ENCODE measurements at regions not wholly inside any gene's neighbourhood (a gene's known extent, or its start where the extent isn't known, plus 50 kb on each side); places are given as distances from the start of the nearest gene placed in this dataset.

- no peak for DNase-seq (ENCODE audit: low read depth in 2 of 3, low spot score in 2 of 3)
Observed at GRCh38 chr14:54126947-54127346, 170.3 kb upstream of the BMP4 start.

GRCh38 chr14:54127526-54127925, 170.9 kb upstream of the BMP4 start:
- no peak for DNase-seq (ENCODE audit: low read depth in 2 of 3, low spot score in 2 of 3)

- no peak for DNase-seq (ENCODE audit: low read depth in 2 of 3, low spot score in 2 of 3)
Observed at GRCh38 chr14:54129850-54130640, 173.4 kb upstream of the BMP4 start.

GRCh38 chr14:54132496-54132895, 175.9 kb upstream of the BMP4 start:
- no peak for DNase-seq (ENCODE audit: low read depth in 2 of 3, low spot score in 2 of 3)

- no peak for DNase-seq (ENCODE audit: low read depth in 2 of 3, low spot score in 2 of 3)
Observed at GRCh38 chr14:54133896-54134295, 177.3 kb upstream of the BMP4 start.

- DNase-seq (ENCODE audit: low read depth in 2 of 3, low spot score in 2 of 3) = no peak
Observed at GRCh38 chr14:54135804-54136280, 179.2 kb upstream of the BMP4 start.

GRCh38 chr14:54136894-54137613, 180.4 kb upstream of the BMP4 start:
- DNase-seq (ENCODE audit: low read depth in 2 of 3, low spot score in 2 of 3) = no peak

GRCh38 chr14:54137614-54137961, 181.0 kb upstream of the BMP4 start:
- no peak for DNase-seq (ENCODE audit: low read depth in 2 of 3, low spot score in 2 of 3)

GRCh38 chr14:54138024-54138353, 181.4 kb upstream of the BMP4 start:
- DNase-seq (ENCODE audit: low read depth in 2 of 3, low spot score in 2 of 3) = no peak

GRCh38 chr14:54138354-54139038, 181.9 kb upstream of the BMP4 start:
- no peak for DNase-seq (ENCODE audit: low read depth in 2 of 3, low spot score in 2 of 3)

GRCh38 chr14:54140551-54140950, 183.9 kb upstream of the BMP4 start:
- DNase-seq (ENCODE audit: low read depth in 2 of 3, low spot score in 2 of 3) = no peak

GRCh38 chr14:54146601-54147000, 190.0 kb upstream of the BMP4 start:
- no peak for DNase-seq (ENCODE audit: low read depth in 2 of 3, low spot score in 2 of 3)

- no peak for DNase-seq (ENCODE audit: low read depth in 2 of 3, low spot score in 2 of 3)
Observed at GRCh38 chr14:54147282-54147681, 190.7 kb upstream of the BMP4 start.

- DNase-seq (ENCODE audit: low read depth in 2 of 3, low spot score in 2 of 3) = no peak
Observed at GRCh38 chr14:54147758-54148157, 191.1 kb upstream of the BMP4 start.

GRCh38 chr14:54148251-54148650, 191.6 kb upstream of the BMP4 start:
- DNase-seq (ENCODE audit: low read depth in 2 of 3, low spot score in 2 of 3) = no peak

- no peak for DNase-seq (ENCODE audit: low read depth in 2 of 3, low spot score in 2 of 3)
Observed at GRCh38 chr14:54152351-54152750, 195.7 kb upstream of the BMP4 start.

GRCh38 chr14:54166049-54166950, 209.7 kb upstream of the BMP4 start:
- DNase-seq (ENCODE audit: low read depth in 2 of 3, low spot score in 2 of 3) = no peak

- DNase-seq (ENCODE audit: low read depth in 2 of 3, low spot score in 2 of 3) = no peak
Observed at GRCh38 chr14:54168489-54168888, 211.9 kb upstream of the BMP4 start.

GRCh38 chr14:54169254-54169924, 212.8 kb upstream of the BMP4 start:
- DNase-seq (ENCODE audit: low read depth in 2 of 3, low spot score in 2 of 3) = no peak

- DNase-seq (ENCODE audit: low read depth in 2 of 3, low spot score in 2 of 3) = no peak
Observed at GRCh38 chr14:54170301-54170700, 213.7 kb upstream of the BMP4 start.

GRCh38 chr14:54172114-54172513, 215.5 kb upstream of the BMP4 start:
- DNase-seq (ENCODE audit: low read depth in 2 of 3, low spot score in 2 of 3) = no peak

Measured in activated CD8-positive, alpha-beta memory T cell treated with anti-CD3 and anti-CD28 coated beads for 48 hours (primary cell).